ENCODE measurements at regions not wholly inside any gene's neighbourhood (a gene's known extent, or its start where the extent isn't known, plus 50 kb on each side); places are given as distances from the start of the nearest gene placed in this dataset.

DNA sequence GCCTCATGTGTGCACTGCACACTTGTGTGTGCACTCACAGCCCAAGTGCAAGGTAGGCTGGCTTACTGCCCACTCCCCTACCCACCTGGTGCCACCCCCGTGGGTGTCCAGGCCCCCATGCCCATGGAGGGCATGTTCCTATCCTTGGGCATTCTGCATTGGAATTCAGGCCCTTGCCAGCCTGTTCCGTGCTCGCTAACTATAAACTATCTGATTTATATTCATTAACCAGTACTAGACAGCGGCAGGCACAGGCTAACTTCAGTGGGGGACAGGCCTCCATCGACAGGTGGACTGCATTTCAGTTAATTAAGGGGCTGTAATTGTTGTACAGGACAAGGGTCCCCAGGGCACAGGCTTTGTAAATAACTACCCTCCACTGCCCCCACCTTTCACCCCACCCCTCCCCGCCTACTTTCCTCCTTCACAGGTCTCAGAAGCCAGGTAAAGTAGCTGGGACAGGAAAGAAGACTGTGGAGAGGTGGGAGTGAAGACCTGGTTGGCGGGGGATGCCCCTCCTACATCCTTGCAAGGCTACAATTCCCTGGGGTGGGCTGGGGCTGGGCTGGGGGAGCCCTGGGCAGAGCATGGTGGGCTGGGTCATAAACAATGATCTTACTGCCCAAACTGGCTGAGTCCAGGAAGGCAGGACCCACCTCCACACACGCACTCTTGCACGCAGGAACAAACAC is 119.0 kb upstream of the LHX1 start:
- DNase-seq = no peak

DNA sequence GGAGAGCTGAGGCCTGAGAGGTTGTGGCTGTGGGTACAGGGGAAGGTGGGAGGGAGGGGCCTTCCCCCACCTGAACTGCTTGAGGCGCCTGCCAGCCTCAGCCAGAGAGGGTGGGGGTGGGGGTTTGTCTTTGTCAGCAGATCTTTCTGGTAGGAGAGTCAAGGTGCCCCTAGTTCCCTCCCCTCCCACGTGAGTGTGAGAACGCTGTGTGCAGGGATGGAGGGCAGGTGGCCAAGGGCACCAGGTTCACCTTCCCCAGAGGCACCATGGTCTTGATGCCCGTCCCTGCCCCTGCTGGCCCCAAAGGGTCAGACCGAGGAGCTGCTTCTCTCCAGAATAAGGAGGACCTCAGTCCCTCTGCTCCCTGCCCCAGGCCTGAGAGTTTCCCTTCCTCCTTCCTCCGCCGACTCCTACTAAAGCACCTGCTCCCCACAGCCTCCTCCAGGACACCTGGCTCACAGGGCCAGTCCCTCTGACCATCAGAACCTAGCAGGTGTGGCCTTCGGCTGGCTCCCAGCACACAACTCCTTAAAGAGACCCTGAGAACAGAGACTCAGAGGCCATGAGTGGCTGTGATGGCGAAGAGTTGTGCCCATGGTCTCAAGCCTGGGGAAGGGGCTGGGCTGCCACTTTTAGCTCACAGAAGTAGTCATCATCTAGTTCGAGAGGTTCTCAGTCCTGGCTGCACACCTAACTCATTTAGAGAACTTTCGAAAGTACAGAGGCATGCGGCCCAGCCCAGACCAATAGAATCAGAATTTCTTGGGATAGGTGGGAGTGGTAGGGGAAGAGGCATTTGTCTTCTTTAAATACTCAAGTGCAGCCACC is 113.2 kb upstream of the LHX1 start:
- no peak for DNase-seq

DNA sequence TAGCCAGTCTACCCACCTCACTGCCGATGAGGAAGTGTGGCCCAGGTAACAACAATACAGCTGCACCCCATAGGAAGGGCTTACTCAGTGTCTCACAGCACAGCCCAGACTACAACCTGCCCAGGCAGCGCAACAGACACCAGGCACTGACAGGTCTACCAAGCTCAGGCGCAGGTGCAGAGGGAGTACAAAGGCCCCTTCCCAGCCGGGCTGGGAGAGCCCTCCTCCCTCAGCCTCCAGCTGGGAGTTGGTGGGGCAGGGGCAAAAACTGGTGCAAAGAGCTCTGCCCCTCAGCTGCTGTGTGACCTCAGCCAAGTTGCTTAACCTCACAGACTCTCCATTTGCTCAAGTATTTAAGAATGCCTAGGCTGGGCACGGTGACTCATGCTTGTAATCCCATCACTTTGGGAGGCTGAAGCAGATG is 112.6 kb upstream of the LHX1 start:
- no peak for DNase-seq

DNA sequence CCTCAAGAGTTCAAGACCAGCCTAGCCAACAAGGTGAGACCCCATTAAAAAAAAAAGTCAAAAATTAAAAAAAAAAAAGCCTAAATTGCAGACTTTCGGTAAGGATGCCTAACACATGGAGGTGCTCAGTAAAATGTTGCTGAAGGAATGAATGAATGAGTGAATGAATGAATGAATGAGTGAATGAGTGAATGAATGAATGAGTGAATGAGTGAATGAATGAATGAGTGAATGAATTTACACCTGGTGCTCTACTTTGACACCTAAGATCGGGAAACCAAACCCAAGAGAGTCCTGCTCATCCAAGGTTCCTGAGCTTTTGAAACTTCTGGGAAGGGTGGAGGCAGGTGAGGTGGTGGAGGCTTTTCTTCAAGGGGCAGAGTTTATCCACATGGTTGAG is 112.2 kb upstream of the LHX1 start:
- no peak for DNase-seq

DNA sequence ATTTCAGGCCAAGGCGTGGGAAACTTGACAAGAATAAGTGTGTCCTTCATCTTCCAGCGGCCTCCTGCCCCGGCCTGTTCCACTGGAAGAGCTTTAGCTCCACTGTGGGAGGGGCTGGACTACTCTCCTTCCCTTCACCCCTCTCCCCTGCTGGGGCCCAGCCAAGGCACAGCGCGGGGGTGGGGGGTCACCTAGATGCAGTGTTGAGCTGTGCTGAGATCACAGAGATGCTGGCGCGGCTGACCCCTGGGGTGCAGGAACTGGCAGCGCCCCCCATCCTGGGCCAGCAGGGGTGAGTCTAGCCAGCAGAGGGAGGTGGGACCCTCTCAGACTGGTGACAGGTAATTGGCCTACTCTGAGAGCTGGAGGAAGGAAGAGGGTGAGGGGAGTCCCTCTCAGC is 111.8 kb upstream of the LHX1 start:
- DNase-seq = no peak

DNA sequence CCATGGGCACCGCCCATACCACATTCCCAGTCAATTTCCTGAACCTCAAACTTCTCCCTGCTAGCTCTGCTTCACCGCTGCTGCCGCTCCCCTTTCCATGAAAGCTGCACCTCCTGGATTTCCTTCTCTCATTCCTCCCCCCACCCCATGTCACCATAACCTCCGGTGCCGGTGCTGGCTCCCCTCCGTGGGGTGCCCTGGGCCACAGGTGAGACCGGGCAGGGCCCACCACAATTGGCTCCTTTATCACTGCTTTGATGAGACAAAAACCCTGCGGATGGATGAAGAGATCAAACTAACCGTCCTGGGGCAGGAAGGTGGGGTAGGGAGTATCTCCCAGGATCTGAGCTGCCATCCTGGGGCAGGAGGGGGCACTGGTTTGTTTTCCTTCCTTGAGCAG is 111.3 kb upstream of the LHX1 start:
- DNase-seq = no peak

DNA sequence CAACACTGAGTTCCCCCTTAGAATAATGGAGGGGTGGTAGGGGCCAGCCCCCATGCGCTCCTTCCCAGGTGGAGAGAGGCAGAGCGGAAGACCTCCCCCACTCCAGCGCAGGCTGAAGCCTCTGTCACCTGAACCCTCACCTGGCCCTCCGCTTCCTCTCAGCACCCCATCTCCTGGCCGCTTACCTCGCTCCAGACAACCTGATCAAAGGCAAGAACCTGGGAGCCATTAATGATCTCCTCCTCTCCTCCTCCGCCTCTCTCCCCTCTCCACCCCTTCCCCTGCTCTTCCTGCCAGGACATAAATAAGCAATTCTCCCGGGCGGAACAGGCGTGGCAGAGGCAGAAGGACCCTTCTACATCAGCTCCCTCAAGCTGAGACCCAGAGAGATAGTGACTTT is 110.2 kb upstream of the LHX1 start:
- DNase-seq = no peak

DNA sequence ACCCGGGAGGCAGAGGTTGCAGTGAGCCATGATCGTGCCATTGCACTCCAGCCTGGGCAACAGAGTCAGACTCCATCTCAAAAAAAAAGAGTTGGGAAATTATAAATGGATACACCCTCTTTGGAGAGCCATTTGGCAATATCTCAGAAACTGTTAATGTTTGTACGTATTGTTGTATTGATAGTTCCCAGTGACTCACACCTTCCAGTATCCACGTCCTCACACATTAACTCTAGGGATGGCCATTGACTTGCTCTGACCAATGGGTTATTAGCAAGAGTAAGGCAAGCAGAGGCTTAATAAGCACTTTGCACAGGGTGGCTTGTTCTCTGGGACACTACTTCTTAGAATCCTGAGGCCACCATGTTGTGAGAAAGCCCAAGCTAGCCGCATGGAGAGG is 107.6 kb upstream of the LHX1 start:
- DNase-seq = no peak

DNA sequence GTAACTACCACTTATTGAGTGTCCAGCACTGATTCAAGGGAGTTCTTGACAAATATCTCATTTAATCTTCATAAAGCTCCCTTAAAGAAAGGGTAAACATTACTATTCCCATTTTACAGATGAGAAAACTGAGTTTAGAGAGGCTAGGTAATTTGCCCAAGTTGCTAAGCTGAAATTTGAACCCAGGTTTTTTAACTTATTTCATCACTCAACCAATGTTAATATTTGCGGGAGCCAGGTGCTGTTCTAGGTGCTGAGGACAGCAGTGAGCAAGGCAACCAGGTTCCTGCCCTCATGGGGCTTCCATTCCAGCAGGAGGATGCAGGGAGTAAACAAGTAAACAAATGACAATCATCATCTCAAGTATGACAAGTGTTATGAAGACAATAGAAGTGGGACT is 104.0 kb upstream of the LHX1 start:
- DNase-seq = no peak

DNA sequence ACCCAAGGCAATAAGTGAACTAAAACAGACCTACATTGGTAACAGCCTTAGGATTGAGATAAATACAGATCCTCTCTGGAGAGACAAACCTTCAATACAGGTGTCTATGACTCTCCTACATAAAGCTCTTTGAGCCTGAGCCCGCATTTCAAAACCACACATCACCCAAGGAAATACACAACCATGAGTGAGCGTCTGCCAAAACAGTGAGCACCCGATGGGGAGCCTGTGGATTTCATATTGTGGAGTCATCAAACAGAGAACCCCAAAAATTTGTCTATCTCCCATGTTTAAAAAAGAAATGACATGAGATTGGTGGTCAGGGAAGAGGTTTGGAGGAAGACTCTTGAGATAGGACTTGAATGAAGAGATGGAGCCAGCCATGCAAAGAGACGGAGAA is 102.2 kb upstream of the LHX1 start:
- no peak for DNase-seq

DNA sequence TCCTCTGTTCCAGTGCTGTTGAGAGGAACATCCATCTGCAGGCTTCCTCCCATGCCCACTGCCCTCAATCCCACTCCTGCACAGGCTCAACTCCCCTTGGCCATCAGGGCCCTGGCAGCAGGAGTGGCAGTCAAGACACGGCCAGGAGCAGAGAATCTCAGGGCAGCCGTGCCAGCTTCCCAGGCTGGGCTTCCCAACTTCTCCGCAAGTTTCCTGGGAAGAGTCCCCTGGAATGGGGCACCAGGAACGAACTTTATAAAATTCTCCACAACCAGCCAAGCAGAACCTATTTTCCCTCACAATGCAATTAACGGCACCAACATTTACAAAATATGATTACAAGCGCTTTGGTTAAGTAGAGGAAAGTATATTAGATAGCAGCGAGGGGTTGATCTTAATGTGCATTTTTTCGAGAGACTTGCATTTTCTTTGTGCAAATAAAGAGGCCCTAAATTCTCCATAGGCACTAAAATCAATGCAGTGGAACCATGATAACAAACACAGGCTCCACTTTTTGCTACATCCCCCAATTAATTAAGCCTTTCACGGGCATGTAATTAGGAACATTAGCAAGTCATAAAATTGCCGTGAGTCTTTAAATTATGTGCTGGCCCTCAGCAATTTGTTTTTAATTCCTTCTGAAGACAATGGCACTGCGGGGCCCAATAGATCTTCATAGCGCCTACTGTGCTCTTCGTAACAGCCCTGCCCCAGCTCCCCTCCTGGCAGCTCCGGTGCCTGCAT is 99.9 kb upstream of the LHX1 start:
- DNase-seq = no peak

DNA sequence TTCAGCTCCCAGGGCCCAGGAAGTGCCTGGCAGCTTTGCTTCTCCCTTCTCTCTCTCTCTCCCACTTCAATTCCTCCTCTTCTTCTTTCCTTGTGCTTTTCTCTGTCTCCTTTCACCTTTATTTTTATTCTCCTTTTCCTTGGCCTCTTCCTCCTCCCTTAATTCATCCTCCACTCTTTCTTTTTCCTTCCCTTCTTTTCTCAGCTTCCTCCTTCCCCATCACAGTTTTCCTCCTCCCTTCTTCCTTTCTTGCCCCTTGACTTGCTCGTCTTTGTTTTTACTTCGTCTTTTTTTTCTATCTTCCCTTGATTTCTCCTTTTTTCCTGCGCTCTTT is 99.4 kb upstream of the LHX1 start:
- DNase-seq = no peak

DNA sequence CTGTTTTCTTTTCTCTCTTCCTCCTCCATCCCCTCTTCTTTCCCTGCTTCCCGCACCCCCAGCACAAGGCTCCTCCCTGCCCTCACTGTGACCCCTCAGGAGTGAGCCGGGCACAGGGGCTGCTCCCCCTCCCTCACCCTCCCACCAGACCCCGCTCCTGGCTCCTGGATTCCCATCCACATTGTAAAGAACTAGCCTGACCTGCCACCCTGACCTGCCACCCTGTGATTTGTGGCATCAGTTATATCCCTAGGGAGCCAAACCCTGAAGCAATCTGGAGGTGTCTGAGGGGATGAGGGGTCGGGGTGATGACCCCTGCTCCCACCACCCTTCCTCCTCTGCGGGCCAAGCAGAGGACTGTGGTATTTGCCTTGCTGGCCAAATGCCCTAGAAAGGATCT is 98.0 kb upstream of the LHX1 start:
- DNase-seq = no peak

DNA sequence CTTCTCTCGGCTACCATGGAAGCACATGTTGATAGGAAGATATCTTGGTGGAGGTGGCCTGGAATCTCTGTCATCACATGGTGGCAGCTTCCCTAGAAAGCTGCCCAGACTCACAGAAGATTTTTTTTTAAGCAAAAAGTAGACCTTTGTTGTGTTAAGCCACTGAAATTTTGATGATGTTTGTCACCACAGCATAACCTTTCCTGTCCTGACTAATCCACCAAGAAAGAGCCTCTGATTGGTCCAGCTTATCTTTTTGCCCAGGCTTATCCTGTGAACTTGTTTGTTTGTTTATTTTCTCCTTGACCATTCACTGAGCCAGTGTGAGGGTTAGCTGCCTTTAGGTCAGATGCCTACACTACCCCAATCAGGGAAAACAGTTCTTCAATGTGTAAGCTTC is 96.5 kb upstream of the LHX1 start:
- DNase-seq = no peak

DNA sequence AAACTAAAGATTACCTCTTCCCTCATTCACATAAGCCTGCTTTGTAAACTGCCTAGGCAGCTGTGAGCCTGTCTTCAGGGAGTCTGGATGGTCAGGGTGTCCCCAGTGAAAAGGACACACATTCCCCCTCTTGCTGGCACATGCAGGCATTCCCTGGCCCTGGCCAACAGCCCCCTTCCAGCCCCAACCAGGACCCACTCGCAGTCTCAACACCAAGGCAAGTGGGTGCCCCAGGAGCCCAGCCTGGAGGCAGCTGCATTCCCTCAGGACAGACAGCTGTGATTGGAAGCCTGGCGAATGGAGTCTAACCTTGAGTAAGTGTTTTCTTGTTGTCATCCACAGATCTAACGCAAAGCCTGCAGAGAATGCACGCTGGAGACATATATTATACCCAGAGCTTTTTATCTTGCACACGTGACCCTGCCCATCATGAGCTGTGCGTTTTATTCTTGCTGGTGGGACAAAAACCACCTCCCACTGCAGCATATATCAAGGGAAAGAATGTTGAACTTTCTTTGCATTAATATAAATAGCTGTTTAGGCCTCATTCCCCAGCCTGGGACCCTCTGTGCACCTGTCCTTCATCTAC is 95.0 kb upstream of the LHX1 start:
- no peak for DNase-seq

DNA sequence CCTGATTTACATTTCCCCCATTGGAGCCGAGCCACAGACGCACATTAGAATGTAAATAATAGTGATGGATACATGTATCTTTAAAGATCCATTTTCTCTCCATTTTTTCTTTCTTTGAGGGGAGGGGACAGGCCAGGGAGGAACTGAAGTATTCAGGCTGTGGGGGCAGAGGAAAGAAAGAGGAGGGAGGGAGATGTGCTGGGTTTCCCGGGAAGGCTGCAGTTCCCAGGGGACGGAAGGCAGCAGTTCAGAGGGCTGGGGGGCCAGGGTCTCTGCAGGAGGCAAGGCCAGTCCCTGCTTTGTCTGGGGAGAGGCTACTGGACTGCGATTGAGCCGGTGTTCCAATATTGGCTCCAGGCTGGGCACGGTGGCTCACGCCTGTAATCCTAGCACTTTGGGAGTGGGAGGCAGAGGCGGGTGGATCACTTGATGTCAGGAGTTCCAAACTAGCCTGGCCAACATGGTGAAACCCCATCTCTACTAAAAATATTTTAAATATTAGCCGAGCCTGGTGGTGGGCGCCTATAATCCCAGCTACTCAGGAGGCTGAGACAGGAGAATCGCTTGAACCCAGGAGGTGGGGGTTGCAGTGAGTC is 94.2 kb upstream of the LHX1 start:
- no peak for DNase-seq

DNA sequence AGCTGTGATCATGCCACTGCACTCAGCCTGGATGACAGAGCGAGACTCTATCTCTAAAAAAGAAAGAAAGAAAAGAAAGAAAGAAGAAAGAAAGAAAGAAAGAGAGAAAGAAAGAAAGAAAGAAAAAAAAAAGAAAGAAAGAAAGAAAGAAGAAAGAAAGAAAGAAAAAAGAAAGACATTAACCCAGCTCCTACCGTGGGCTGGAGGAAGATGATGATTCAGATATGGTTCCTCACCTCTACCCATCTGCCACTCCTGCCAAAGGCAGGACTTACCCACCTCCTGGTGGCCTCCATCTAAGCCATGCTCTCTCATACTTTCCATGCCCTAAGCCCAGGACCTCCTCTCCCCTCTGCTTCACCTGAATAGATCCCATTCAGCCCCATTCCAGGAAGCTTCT is 93.3 kb upstream of the LHX1 start:
- no peak for DNase-seq

DNA sequence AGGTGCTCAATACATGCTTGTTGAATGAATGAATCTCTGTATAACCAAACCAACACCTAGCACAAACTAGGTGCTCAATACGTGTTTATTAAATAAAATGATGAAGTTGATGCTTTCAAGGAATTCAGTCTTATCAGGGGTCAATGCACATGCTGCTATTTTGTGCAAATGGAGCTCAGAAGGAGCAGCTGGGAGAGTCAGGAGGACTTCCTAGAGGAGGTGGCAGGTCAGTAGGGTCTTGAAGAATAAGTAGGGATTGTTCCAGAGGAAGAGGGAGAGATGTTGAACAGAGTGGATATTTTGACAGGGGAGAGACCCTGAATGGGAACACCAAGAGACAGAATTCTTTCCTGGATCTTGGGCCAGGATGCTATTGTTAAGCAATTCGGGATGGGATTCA is 92.7 kb upstream of the LHX1 start:
- DNase-seq = no peak

DNA sequence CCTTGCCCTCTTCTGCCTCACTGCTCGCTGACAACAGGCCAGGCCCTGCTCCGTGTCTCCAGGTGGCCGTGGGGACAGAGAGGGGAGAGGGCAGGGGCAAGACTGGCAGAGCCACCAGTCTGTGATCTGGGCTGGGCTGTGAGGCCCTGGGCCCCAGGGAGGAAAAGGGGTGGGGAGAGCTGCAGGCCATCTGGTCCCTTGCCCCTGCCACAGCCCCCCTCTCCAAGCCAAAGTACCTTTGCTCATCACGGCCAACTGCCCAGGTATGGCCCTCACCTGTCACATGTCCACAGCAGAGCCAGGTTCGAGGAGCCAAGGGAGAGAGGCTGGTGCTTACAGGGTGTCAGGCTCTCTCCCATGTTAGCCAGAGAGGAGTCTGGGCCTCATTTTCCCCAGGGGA is 91.4 kb upstream of the LHX1 start:
- DNase-seq = no peak

DNA sequence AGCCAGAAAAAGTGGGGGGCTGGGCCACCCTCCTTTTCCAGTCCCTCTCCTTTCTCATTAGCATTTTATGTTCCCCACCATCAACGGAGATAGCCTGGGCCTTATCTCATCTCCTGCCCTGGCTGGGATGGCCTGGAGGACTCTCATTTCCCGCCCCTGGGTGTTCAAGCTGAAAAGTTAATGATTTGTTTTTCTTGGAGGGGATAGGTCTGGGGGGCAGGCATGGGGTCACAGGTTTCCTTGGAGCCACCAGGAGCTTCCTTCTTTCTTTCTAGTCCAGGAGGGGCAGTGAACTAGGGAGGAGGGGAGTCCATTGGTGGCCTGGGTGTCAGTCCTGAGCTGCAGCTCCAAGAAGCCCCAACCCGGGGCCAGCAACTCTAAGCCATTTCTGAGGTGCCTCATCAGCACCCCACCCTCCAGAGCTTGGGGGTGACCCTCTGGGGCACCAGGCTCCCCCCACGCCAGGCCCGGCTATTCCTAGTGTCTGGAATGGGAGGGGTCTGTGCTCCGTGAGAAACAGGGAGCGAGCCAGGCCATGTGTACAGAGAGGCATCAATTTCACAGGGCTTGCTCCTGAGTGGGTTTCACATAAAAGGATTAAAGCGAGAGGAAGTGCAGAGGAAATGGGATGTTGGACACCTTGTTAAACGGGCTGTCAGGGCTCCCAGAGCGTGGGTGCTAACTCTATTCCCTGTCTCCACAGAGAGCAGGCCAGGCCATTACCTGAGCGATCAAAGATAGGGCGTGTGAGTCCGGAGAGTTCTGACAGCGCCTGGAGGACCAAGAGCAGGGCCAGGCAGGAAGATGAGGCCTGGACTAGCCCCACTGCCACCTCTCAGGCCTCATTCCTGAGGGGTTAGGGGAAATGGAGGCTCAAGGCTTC is 90.6 kb upstream of the LHX1 start:
- no peak for DNase-seq

DNA sequence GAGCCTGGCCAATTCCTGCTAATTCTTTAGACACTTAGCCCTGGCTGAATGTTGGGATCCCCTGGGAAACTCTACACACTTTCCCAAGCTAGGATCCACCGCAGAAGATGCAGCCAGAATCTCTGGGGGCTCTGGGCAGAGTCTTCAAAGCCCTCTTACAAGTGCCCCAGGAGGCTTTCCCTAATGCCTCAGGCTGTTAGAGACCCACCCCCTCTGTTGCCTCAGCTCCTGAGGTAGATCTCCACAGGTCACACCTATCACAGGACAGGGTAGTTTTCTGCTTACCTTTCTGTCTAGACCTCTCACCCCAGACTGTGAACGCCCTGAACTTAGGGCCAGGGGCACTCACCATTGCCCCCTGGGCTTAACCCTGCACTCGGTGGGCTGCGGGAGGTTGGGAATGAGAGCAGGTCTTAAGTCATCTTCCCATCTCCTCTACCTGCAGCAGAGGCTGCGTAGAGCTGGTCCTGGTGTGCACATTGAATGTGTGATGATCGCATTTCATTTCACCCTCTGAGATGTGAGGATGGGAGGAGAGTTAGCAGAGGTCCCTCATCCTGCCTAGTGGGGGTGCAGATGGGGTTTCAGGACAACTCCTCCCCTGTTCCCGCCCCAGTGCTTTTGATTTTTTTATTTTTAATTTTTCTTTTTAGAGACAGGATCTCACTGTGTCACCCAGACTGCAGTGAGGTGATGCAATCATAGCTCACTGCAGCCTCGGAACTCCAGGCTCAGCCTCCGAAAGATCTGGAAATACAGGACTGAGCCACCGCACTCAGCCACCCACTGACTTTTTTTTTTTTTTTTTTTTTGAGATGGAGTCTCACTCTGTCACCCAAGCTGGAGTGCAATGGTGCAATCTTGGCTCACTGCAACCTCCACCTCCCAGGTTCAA is 89.0 kb upstream of the LHX1 start:
- DNase-seq = no peak

Measured in activated CD4-positive, alpha-beta T cell treated with anti-CD3 and anti-CD28 coated beads, Interleukin-2, amount 50 U/mL, for 48 hours (primary cell).